HL-60 (cell line): ENCODE measurements at regions not wholly inside any gene's neighbourhood (a gene's known extent, or its start where the extent isn't known, plus 50 kb on each side); places are given as distances from the start of the nearest gene placed in this dataset.
A peak's percentile ranks its signal among the peaks of the same experiment; 100 is the strongest.

Experiments
- DNase-seq, 2 experiments: peaks; one replicate each; pipeline ENCODE4 v3.0.0-alpha.2; 2010 to 2020; ENCODE audit warnings: low read depth in 1 of 2, low spot score in 1 of 2
- H3K27ac ChIP-seq: fragments of 250-450 bp; sonication (Bioruptor Pico); replicated peaks from 2 replicates; pipeline ENCODE4 v1.5.1; 2020; ENCODE audit warnings: mild to moderate bottlenecking, moderate library complexity
- H3K27me3 ChIP-seq: fragments of 250-450 bp; sonication (Bioruptor Pico); 2 replicates; pipeline ENCODE4 v1.5.1; 2021; ENCODE audit warnings: mild to moderate bottlenecking, moderate library complexity; ENCODE audit not compliant: insufficient read depth, poor library complexity, severe bottlenecking
- H3K4me3 ChIP-seq: replicated peaks from 2 replicates; pipeline ENCODE4 v1.5.1; 2011; ENCODE audit warnings: mild to moderate bottlenecking, control low read depth, low read length; ENCODE audit not compliant: insufficient read depth
- CTCF ChIP-seq: IDR thresholded peaks from one replicate; pipeline ENCODE4 v1.5.1; 2011; ENCODE audit warnings: low read length, control low read depth, inconsistent platforms; ENCODE audit not compliant: insufficient read depth
- GABPA ChIP-seq: IDR thresholded peaks from 2 replicates; pipeline ENCODE4 v1.6.1; 2012; ENCODE audit warnings: low read depth
- POLR2AphosphoS5 ChIP-seq: IDR thresholded peaks from 2 replicates; pipeline ENCODE4 v1.6.1; 2012; ENCODE audit warnings: low read depth
- REST ChIP-seq: IDR thresholded peaks from 2 replicates; pipeline ENCODE4 v1.6.1; 2012; ENCODE audit warnings: low read depth; ENCODE audit not compliant: insufficient replicate concordance
- SPI1 ChIP-seq: IDR thresholded peaks from 2 replicates; pipeline ENCODE4 v1.6.1; 2012; ENCODE audit warnings: low read depth, mild to moderate bottlenecking, borderline replicate concordance

DNA sequence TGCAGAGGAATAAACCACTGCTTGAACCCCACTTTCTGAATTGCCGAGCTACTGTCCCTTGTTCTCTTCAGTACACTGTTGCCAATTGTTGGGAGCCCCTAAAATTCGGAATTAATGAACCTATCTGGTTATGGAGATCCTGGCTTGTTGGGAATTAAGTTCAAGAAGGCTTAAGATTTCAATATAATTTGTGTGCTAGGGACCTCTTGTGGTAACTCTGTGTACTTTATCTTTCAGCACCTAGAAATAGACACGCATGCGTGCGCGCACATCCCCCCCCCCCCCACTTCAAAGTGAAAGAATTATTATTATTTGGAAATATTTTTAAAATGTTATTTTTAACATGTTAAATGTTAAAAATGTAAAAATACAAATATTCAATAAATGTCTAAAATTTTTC, 53.3 kb upstream of the FAM169A start:
- Histone ChIP-seq H3K4me3 (no peak overlapping the region), H3K27ac (no peak overlapping the region), H3K27me3 (no peaks in the 10 kb centered on the region)
- no peak for TF ChIP-seq CTCF
- TF ChIP-seq GABPA: no peak
- TF ChIP-seq REST: no peak
- no peak for TF ChIP-seq POLR2AphosphoS5
- no peak for TF ChIP-seq SPI1
- DNase-seq: peak in 1 of 2 experiments; percentile 1

- no peaks in the 10 kb centered on the region for H3K27me3 ChIP-seq
- TF ChIP-seq SPI1 (no peak), REST (peak; percentile 68), GABPA (no peak), CTCF (no peak), POLR2AphosphoS5 (no peak)
- H3K4me3 ChIP-seq: no peak overlapping the region
- no peak overlapping the region for H3K27ac ChIP-seq
- DNase-seq: no peak
Observed at GRCh38 chr5:74919041-74919440, 52.9 kb upstream of the FAM169A start.

GRCh38 chr5:74918232-74918669, 52.1 kb upstream of the FAM169A start:
- no peaks in the 10 kb centered on the region for H3K27me3 ChIP-seq
- H3K4me3 ChIP-seq: no peak overlapping the region
- no peak overlapping the region for H3K27ac ChIP-seq
- no peak for TF ChIP-seq SPI1
- no peak for TF ChIP-seq GABPA
- no peak for TF ChIP-seq REST
- no peak for TF ChIP-seq CTCF
- TF ChIP-seq POLR2AphosphoS5: no peak
- no peak for DNase-seq
